GM19372 (cell line): ENCODE measurements at regions not wholly inside any gene's neighbourhood (a gene's known extent, or its start where the extent isn't known, plus 50 kb on each side); places are given as distances from the start of the nearest gene placed in this dataset.

Experiments used
- ATAC-seq: cut with Tn5 transposase; IDR thresholded peaks from one replicate; pipeline ENCODE4 v1.9.1; 2021; ENCODE audit warnings: mild to moderate bottlenecking, low read depth, moderate library complexity; ENCODE audit not compliant: unreplicated experiment

- no peak for ATAC-seq
Observed at GRCh38 chr2:223500709-223501108, 101.5 kb downstream of the SCG2 start.

- no peak for ATAC-seq
Observed at GRCh38 chr2:223501641-223502040, 100.5 kb downstream of the SCG2 start.

- ATAC-seq, result no peak
Observed at GRCh38 chr2:223503746-223504145, 98.4 kb downstream of the SCG2 start.

GRCh38 chr2:223508372-223508771, 93.8 kb downstream of the SCG2 start:
- ATAC-seq, result no peak

- ATAC-seq, result no peak
Observed at GRCh38 chr2:223510713-223511112, 91.4 kb downstream of the SCG2 start.

- no peak for ATAC-seq
Observed at GRCh38 chr2:223511168-223511567, 91.0 kb downstream of the SCG2 start.

GRCh38 chr2:223513771-223514455, 88.2 kb downstream of the SCG2 start:
- ATAC-seq, result no peak

- ATAC-seq, result no peak
Observed at GRCh38 chr2:223519471-223519870, 82.7 kb downstream of the SCG2 start.

GRCh38 chr2:223522796-223523195, 79.4 kb downstream of the SCG2 start:
- no peak for ATAC-seq

GRCh38 chr2:223523551-223524001, 78.6 kb downstream of the SCG2 start:
- no peak for ATAC-seq

GRCh38 chr2:223524066-223524465, 78.1 kb downstream of the SCG2 start:
- ATAC-seq, result no peak

- ATAC-seq, result no peak
Observed at GRCh38 chr2:223526106-223526505, 76.1 kb downstream of the SCG2 start.

GRCh38 chr2:223528036-223528435, 74.1 kb downstream of the SCG2 start:
- ATAC-seq, result no peak

- ATAC-seq, result no peak
Observed at GRCh38 chr2:223529696-223530095, 72.5 kb downstream of the SCG2 start.

GRCh38 chr2:223530811-223531210, 71.3 kb downstream of the SCG2 start:
- ATAC-seq, result no peak

GRCh38 chr2:223532161-223532560, 70.0 kb downstream of the SCG2 start:
- no peak for ATAC-seq

GRCh38 chr2:223532712-223533111, 69.4 kb downstream of the SCG2 start:
- ATAC-seq, result no peak

- ATAC-seq, result no peak
Observed at GRCh38 chr2:223536546-223536945, 65.6 kb downstream of the SCG2 start.

GRCh38 chr2:223537115-223537514, 65.0 kb downstream of the SCG2 start:
- ATAC-seq, result no peak

- ATAC-seq, result no peak
Observed at GRCh38 chr2:223537651-223538601, 64.2 kb downstream of the SCG2 start.

GRCh38 chr2:223538920-223539440, 63.2 kb downstream of the SCG2 start:
- ATAC-seq, result no peak
